NB4 (cell line): ENCODE measurements at regions not wholly inside any gene's neighbourhood (a gene's known extent, or its start where the extent isn't known, plus 50 kb on each side); places are given as distances from the start of the nearest gene placed in this dataset.
A peak's percentile ranks its signal among the peaks of the same experiment; 100 is the strongest.
"Not testable (repeated sequence)": the region's sequence is repeated elsewhere in the genome, so short reads cannot be mapped to it uniquely, and the experiment has no call there.

ENCODE experiments used
- DNase-seq: peaks from one replicate; pipeline ENCODE4 v3.0.0; 2010; ENCODE audit warnings: low read depth
- H3K4me3 ChIP-seq: one replicate; pipeline ENCODE4 v1.5.1; 2011; ENCODE audit warnings: mild to moderate bottlenecking, low read depth, low read length, moderate library complexity
- CTCF ChIP-seq: IDR thresholded peaks from one replicate; pipeline ENCODE4 v1.5.1; 2012; ENCODE audit warnings: low read depth, low read length
- MAX ChIP-seq: IDR thresholded peaks from 2 replicates; pipeline ENCODE4 v1.6.1; 2011; ENCODE audit warnings: low read depth, low read length
- MYC ChIP-seq: IDR thresholded peaks from 2 replicates; pipeline ENCODE4 v1.6.1; 2011; ENCODE audit warnings: low read depth, low read length
- POLR2A ChIP-seq: IDR thresholded peaks from 2 replicates; pipeline ENCODE4 v1.6.1; 2011; ENCODE audit warnings: mild to moderate bottlenecking; ENCODE audit not compliant: insufficient read length; ENCODE audit errors: extremely low read depth

DNA sequence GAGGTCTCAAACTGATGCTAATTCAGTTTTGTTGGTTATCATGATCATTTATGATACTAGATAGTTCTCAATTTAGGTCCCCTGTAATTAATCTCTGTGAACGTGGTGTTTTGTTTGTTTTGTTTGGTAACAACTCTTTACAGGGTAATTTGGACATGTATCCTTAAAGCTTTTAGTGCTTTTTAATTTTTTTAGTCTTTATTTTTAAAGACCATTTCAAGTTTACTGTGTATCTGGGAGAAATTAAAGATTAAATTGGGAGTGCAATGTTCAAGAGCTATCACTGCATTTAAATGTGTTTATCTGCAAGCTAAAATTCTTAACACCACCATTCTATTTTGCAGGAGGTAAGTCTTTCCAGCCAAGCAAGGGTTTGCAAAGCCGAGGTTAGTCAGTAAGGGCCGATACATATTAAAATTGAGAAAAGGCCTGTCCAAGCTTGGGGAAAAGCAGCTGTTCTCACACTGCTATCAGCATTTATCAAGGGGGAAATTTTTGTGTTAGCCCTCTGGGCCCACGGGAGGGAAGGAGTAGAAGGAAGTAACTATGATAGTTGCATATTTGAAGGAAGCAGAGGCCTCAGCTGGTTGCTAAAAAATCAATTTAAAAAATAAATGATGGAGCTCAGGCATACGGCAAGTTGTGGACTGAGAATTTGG is 59.3 kb upstream of the ZNF217 start:
- no peak overlapping the region for H3K4me3 ChIP-seq
- DNase-seq, result peak; percentile 67
- TF ChIP-seq MYC (no peak), MAX (no peak), POLR2A (no peak), CTCF (no peak)

DNA sequence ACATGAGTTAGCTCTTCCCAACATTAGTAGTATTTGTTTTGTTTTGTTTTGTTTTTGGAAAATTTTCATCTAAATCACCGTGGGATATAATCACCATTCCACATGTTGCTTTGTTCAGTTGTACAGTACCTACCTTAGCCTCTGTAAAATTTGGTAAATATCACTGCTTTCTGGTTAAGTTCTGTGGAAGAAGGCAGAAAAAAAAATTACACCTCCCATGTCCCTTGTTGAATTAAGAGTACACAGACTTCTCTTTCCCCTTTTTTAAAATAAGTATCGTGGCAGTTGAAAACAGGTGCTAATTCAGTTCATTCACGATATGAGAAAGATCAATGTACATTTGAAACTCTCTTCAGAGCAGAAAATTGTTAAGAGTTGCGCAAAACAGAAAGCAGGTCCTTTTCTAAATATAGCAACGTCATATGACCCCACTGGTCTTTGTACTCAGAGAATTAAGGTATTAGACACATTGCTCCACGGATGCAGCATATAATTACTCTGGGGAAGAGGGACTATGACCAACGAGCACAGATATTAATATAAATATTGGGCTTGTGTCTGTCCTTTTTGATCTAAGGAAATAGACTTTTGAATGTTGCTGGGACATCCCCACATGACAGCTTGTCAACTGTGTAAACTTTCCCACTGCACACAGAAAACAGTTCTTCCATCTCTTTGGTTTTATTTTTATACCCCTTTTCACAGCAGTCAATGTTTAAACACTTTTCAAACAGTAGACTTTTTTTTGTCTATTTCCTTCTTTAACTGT is 58.6 kb upstream of the ZNF217 start:
- DNase-seq, result peak; percentile 78
- TF ChIP-seq MAX (peak; percentile 34; the same call in 1 of the 2 replicates), MYC (no peak)
- peak overlapping the region; percentile 40 for H3K4me3 ChIP-seq

GRCh38 chr20:53649493-53649892 is 55.9 kb upstream of the ZNF217 start:
- not testable (repeated sequence) for H3K4me3 ChIP-seq

GRCh38 chr20:53647286-53647821 is 53.7 kb upstream of the ZNF217 start:
- DNase-seq, result peak; percentile 69
- no peak overlapping the region for H3K4me3 ChIP-seq
- TF ChIP-seq MYC (no peak), CTCF (no peak)

More at GRCh38 chr20:53649493-53649892, 55.9 kb upstream of the ZNF217 start:
- not testable (repeated sequence) for DNase-seq

DNA sequence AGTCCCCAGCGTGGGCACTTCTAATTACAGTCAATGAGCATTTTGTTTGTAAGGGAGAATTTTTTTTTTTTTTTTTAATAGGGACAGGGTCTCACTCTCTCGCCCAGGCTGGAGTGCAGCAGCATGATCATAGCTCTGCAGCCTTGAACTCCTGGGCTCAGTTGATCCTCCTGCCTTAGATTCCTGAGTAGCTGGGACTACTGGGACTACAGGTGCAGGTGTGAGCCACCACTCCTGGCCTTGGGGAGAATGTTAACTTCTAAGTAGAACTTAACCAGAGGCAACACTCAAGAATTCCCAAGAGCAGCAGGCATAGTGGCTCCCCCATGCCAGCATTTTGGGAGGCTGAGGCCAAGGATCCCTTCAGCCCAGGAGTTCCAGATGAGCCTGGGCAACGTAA is 52.9 kb upstream of the ZNF217 start:
- DNase-seq, result no peak
- TF ChIP-seq POLR2A (no peak), CTCF (no peak), MAX (no peak), MYC (no peak)
- H3K4me3 ChIP-seq, result no peak overlapping the region

DNA sequence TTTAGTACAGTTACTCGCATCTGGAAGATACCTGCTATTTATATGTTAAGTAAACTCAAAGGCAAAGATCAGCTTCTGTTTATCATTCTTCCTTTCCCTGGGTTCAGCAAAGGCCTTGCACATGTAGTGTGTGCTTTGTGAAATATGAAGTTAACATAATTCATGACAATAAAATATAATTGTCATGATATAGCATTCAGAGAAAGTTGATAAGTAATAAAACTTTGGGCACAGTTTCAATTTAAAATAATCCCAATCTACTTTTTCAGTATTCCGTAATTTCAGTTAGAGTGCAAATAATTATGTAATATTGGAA is 51.9 kb upstream of the ZNF217 start:
- DNase-seq, result no peak
- no peak for TF ChIP-seq MYC
- TF ChIP-seq CTCF, result no peak
- TF ChIP-seq POLR2A, result no peak
- TF ChIP-seq MAX, result no peak
- H3K4me3 ChIP-seq, result no peak overlapping the region

GRCh38 chr20:53644108-53644507 is 50.5 kb upstream of the ZNF217 start:
- not testable (repeated sequence) for DNase-seq, H3K4me3 ChIP-seq
